ENCODE measurements at regions not wholly inside any gene's neighbourhood (a gene's known extent, or its start where the extent isn't known, plus 50 kb on each side); places are given as distances from the start of the nearest gene placed in this dataset.

DNA sequence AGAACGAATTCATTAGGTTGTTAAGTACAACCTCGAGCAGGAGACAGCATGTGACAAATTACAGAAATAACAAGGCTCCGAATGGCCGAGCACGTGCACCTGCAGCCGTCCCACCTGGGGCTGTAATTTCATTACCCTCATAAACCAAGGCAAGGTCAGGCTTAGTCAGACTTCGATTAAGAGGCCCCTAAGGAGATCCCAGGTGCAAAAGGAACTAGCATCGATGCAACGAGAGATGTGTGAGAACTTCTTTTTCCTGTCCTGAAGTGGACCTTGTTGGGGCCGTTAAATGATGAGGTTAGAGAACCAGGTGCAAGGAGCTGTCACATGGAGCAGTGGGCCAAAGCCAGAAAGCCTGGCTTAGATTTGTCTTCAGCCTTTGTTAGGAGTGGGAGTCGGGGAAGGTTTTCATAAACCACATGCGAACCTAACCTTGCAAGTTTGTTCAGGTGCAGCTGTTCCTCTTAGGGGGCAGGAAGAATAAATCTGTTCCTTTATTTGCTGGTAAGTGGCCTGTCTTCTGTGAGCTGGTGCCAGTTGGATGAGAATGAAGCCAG is 559.9 kb upstream of the MCTP2 start:
- BruUV-seq (replicated peaks), result no TSS peak
- POLR2A ChIA-PET (ENCODE audit: unreplicated experiment), result no interaction called here

More for the DNA sequence above, 559.9 kb upstream of the MCTP2 start:
- in situ Hi-C loops (cut with MboI; ENCODE audit: low sequenced_read_pairs), result no loop called here
- H3K18ac ChIP-seq (ENCODE audit: low read depth, low read length), result no peak overlapping the region
- no peaks in the 10 kb centered on the region for H3K9me1 ChIP-seq (ENCODE audit: insufficient read depth, low read length)
- no peak overlapping the region for H2AK5ac ChIP-seq (ENCODE audit: low read depth, low read length)
- H4K8ac ChIP-seq (ENCODE audit: low read depth in 2 of 2, low read length in 2 of 2), result no peak overlapping the region
- ATAC-seq (ENCODE audit: low read depth) (no peak), DNase-seq (no peak)
- H4K20me1 ChIP-seq (ENCODE audit: insufficient read depth, low read length), result no peaks in the 10 kb centered on the region
- no peak overlapping the region for H3K27ac ChIP-seq (ENCODE audit: insufficient read depth, low read length)
- H3K9ac ChIP-seq (ENCODE audit: low read depth, low read length), result no peak overlapping the region
- H2AK9ac ChIP-seq (replicated peaks; ENCODE audit: low read depth, low read length, poor library complexity), result no peak overlapping the region
- dilution Hi-C loops (cut with HindIII; ENCODE audit: low sequenced_read_pairs, unreplicated experiment), result no loop called here
- H3K56ac ChIP-seq (ENCODE audit: extremely low read depth, insufficient read depth, low read length), result no peak overlapping the region
- CTCF ChIA-PET, result no interaction called here
- TF ChIP-seq RAD21 (IDR thresholded peaks at IDR 0.05; ENCODE audit: low read length) (no peak), MXI1 (IDR thresholded peaks at IDR 0.05; ENCODE audit: borderline replicate concordance, low read depth, low read length) (no peak), SMC3 (IDR thresholded peaks at IDR 0.05; ENCODE audit: low read depth, low read length) (no peak), MAFK (IDR thresholded peaks at IDR 0.05; ENCODE audit: low read depth, low read length) (no peak), BHLHE40 (IDR thresholded peaks at IDR 0.05; ENCODE audit: low read depth, low read length) (no peak), MAZ (IDR thresholded peaks at IDR 0.05; ENCODE audit: borderline replicate concordance, low read depth, low read length) (no peak)
- TF ChIP-seq, protein P1, sequence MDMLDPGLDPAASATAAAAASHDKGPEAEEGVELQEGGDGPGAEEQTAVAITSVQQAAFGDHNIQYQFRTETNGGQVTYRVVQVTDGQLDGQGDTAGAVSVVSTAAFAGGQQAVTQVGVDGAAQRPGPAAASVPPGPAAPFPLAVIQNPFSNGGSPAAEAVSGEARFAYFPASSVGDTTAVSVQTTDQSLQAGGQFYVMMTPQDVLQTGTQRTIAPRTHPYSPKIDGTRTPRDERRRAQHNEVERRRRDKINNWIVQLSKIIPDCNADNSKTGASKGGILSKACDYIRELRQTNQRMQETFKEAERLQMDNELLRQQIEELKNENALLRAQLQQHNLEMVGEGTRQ (IDR thresholded peaks at IDR 0.05; ENCODE audit: low read depth, low read length), result no peak
- TF ChIP-seq, protein P2, sequence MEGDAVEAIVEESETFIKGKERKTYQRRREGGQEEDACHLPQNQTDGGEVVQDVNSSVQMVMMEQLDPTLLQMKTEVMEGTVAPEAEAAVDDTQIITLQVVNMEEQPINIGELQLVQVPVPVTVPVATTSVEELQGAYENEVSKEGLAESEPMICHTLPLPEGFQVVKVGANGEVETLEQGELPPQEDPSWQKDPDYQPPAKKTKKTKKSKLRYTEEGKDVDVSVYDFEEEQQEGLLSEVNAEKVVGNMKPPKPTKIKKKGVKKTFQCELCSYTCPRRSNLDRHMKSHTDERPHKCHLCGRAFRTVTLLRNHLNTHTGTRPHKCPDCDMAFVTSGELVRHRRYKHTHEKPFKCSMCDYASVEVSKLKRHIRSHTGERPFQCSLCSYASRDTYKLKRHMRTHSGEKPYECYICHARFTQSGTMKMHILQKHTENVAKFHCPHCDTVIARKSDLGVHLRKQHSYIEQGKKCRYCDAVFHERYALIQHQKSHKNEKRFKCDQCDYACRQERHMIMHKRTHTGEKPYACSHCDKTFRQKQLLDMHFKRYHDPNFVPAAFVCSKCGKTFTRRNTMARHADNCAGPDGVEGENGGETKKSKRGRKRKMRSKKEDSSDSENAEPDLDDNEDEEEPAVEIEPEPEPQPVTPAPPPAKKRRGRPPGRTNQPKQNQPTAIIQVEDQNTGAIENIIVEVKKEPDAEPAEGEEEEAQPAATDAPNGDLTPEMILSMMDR (conservative IDR thresholded peaks at IDR 0.05; ENCODE audit: low read depth, low read length), result no peak
- H3K23ac ChIP-seq (ENCODE audit: low read depth, low read length), result no peak overlapping the region
- H3K4me1 ChIP-seq (ENCODE audit: control insufficient read depth, insufficient read depth, low read length), result no peaks in the 10 kb centered on the region
- H3K79me1 ChIP-seq (ENCODE audit: low read depth in 1 of 2, low read length in 2 of 2), result no peaks in the 10 kb centered on the region
- H4K91ac ChIP-seq (ENCODE audit: insufficient read depth, low read depth, low read length), result no peak overlapping the region
- peaks cover 12% of the 10 kb centered on the region for H3K9me3 ChIP-seq (ENCODE audit: control insufficient read depth, insufficient read depth, low read length)
- no peak overlapping the region for H2BK120ac ChIP-seq (ENCODE audit: low read depth, low read length)
- H3K4me3 ChIP-seq (ENCODE audit: insufficient read depth, low read depth, low read length), result no peak overlapping the region
- no peak overlapping the region for H3K4me2 ChIP-seq (ENCODE audit: low read depth, low read length)
- no peak overlapping the region for H4K5ac ChIP-seq (ENCODE audit: low read depth, low read length)
- intact Hi-C loops (cut with micrococcal nuclease), result no loop called here
- no peak overlapping the region for H2AFZ ChIP-seq (replicated peaks; ENCODE audit: low read length, poor library complexity)
- no peaks in the 10 kb centered on the region for H3K36me3 ChIP-seq (ENCODE audit: control insufficient read depth, insufficient read depth, low read length)
- H2BK15ac ChIP-seq (ENCODE audit: low read depth, low read length), result no peak overlapping the region
- no peak overlapping the region for H2BK5ac ChIP-seq (ENCODE audit: low read depth, low read length, poor library complexity, severe bottlenecking)
- WGBS, 2 experiments (ENCODE audit: extremely low coverage in 2 of 2, insufficient read length in 1 of 2), result no CpG with 5 or more reads among the region's 12 CpGs
- H3K14ac ChIP-seq (replicated peaks; ENCODE audit: low read depth, low read length), result no peak overlapping the region
- no peak overlapping the region for H3K4ac ChIP-seq (ENCODE audit: low read depth, low read length)
- H2BK20ac ChIP-seq (ENCODE audit: low read depth, low read length), result no peak overlapping the region
- no peaks in the 10 kb centered on the region for H3K27me3 ChIP-seq (ENCODE audit: control insufficient read depth, insufficient read depth, low read length)
